OCI-LY7 (cell line): ENCODE measurements at regions not wholly inside any gene's neighbourhood (a gene's known extent, or its start where the extent isn't known, plus 50 kb on each side); places are given as distances from the start of the nearest gene placed in this dataset.

Source experiments
- BruUV-seq: library from RNA; stranded (reverse); fragments of 400-500 nt; replicated peaks from 2 replicates; lab custom pipeline; 2021; lab: Mats Ljungman, UMichigan
- CTCF ChIA-PET: fragments of 300-600 bp; sonication (Branson Sonifier 250); formaldehyde crosslinking; loops from one replicate; lab custom pipeline; 2022; ENCODE audit warnings: antibody characterized with exemption; ENCODE audit not compliant: unreplicated experiment; lab: Charles Lee
- POLR2A ChIA-PET: fragments of 300-600 bp; sonication (Branson Sonifier 250); formaldehyde crosslinking; loops from one replicate; lab custom pipeline; 2022; ENCODE audit warnings: antibody characterized with exemption; lab: Charles Lee
- DNase-seq: peaks from one replicate; pipeline ENCODE4 v3.0.0-alpha.2; 2015; ENCODE audit warnings: low spot score
- H2AFZ ChIP-seq: fragments of 200-600 bp; sonication (generic), shearing (Covaris generic); 2 replicates; pipeline ENCODE4 v1.6.1; 2014; ENCODE audit warnings: mild to moderate bottlenecking, antibody characterized with exemption, low read length, moderate library complexity
- H3K27ac ChIP-seq: fragments of 200-600 bp; sonication (generic); 2 replicates; pipeline ENCODE4 v1.5.1; 2014; ENCODE audit warnings: mixed run types, low read depth, mild to moderate bottlenecking, moderate library complexity, low read length, inconsistent platforms; ENCODE audit not compliant: poor library complexity, severe bottlenecking
- H3K36me3 ChIP-seq: fragments of 200-600 bp; sonication (generic); 2 replicates; pipeline ENCODE4 v1.6.1; 2014; ENCODE audit warnings: mild to moderate bottlenecking, antibody characterized with exemption, low read length, moderate library complexity, mixed read lengths; ENCODE audit not compliant: insufficient read depth
- H3K4me1 ChIP-seq: fragments of 200-600 bp; sonication (generic); 2 replicates; pipeline ENCODE4 v1.5.1; 2014; ENCODE audit warnings: mild to moderate bottlenecking, low read length; ENCODE audit not compliant: insufficient read depth, poor library complexity, severe bottlenecking
- H3K4me2 ChIP-seq: fragments of 200-600 bp; sonication (generic); 2 replicates; pipeline ENCODE4 v1.6.1; 2014; ENCODE audit warnings: mild to moderate bottlenecking, low read length
- H3K4me3 ChIP-seq: fragments of 200-600 bp; sonication (generic); 2 replicates; pipeline ENCODE4 v1.5.1; 2014; ENCODE audit warnings: mild to moderate bottlenecking, low read depth, low read length; ENCODE audit not compliant: poor library complexity, severe bottlenecking
- H3K79me2 ChIP-seq: fragments of 200-600 bp; sonication (generic); 2 replicates; pipeline ENCODE4 v1.6.1; 2016; ENCODE audit warnings: low read depth, mild to moderate bottlenecking, low read length, moderate library complexity, mixed read lengths; ENCODE audit not compliant: insufficient read depth
- H3K9me2 ChIP-seq: fragments of 200-600 bp; sonication (generic); 2 replicates; pipeline ENCODE4 v1.6.1; 2016; ENCODE audit warnings: mild to moderate bottlenecking, low read length, mixed read lengths; ENCODE audit not compliant: insufficient read depth
- H3K9me3 ChIP-seq: fragments of 200-600 bp; sonication (generic); 2 replicates; pipeline ENCODE4 v1.6.1; 2014; ENCODE audit warnings: mild to moderate bottlenecking, mixed run types, low read length, mixed read lengths
- H4K20me1 ChIP-seq: fragments of 200-600 bp; sonication (generic); 2 replicates; pipeline ENCODE4 v1.6.1; 2014; ENCODE audit warnings: mild to moderate bottlenecking, antibody characterized with exemption, low read length, moderate library complexity, mixed read lengths; ENCODE audit not compliant: insufficient read depth
- EZH2phosphoT487 ChIP-seq: fragments of 200-600 bp; sonication (generic); IDR thresholded peaks from 2 replicates; pipeline ENCODE4 v1.6.1; 2018; ENCODE audit warnings: low read depth, borderline replicate concordance, mild to moderate bottlenecking, mixed run types, antibody characterized with exemption, low read length, moderate library complexity, mixed read lengths
- intact Hi-C: fragments of 100-400 bp; cut with micrococcal nuclease; formaldehyde crosslinking; loops from one replicate; pipeline ENCODE4 v1.10.0; 2022; ENCODE audit not compliant: unreplicated experiment
- TF ChIP-seq, protein P1 (sequence below): fragments of 200-600 bp; sonication (generic); conservative IDR thresholded peaks from 2 replicates; pipeline ENCODE4 v1.5.1; 2014; ENCODE audit warnings: mild to moderate bottlenecking, antibody characterized with exemption, low read length, moderate library complexity, mixed read lengths

DNA sequence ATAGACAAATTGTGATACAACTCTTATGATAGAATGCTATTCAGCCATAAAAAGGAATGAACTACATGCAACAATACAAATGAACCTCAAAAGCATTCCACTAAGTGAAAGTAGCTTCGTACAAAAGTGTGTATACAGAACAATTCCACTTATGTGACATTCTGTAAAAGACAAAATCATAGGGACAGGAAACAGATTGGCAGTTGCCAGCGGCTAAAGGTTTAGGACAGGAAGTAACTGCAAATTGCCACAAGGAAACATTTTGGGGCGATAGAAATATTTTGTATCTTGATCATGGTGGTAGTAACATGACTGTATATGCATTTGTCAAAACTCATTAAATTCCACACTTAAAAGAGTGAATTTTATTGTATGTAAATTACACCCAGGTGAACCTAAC lies 113.4 kb downstream of the CAPZA3 start:
- no peaks in the 10 kb centered on the region for H3K36me3 ChIP-seq
- no peak overlapping the region for H2AFZ ChIP-seq
- no peaks in the 10 kb centered on the region for H3K9me3 ChIP-seq
- TF ChIP-seq EZH2phosphoT487 = no peak
- TF ChIP-seq, protein P1, sequence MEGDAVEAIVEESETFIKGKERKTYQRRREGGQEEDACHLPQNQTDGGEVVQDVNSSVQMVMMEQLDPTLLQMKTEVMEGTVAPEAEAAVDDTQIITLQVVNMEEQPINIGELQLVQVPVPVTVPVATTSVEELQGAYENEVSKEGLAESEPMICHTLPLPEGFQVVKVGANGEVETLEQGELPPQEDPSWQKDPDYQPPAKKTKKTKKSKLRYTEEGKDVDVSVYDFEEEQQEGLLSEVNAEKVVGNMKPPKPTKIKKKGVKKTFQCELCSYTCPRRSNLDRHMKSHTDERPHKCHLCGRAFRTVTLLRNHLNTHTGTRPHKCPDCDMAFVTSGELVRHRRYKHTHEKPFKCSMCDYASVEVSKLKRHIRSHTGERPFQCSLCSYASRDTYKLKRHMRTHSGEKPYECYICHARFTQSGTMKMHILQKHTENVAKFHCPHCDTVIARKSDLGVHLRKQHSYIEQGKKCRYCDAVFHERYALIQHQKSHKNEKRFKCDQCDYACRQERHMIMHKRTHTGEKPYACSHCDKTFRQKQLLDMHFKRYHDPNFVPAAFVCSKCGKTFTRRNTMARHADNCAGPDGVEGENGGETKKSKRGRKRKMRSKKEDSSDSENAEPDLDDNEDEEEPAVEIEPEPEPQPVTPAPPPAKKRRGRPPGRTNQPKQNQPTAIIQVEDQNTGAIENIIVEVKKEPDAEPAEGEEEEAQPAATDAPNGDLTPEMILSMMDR = no peak
- CTCF ChIA-PET = no interaction called here
- DNase-seq = no peak
- H3K4me3 ChIP-seq = no peak overlapping the region
- H3K4me1 ChIP-seq = no peaks in the 10 kb centered on the region
- H4K20me1 ChIP-seq = no peaks in the 10 kb centered on the region
- H3K79me2 ChIP-seq = no peaks in the 10 kb centered on the region
- H3K4me2 ChIP-seq = no peak overlapping the region
- intact Hi-C loops = no loop called here
- H3K27ac ChIP-seq = no peak overlapping the region
- BruUV-seq = no TSS peak
- no peaks in the 10 kb centered on the region for H3K9me2 ChIP-seq
- POLR2A ChIA-PET = no interaction called here

DNA sequence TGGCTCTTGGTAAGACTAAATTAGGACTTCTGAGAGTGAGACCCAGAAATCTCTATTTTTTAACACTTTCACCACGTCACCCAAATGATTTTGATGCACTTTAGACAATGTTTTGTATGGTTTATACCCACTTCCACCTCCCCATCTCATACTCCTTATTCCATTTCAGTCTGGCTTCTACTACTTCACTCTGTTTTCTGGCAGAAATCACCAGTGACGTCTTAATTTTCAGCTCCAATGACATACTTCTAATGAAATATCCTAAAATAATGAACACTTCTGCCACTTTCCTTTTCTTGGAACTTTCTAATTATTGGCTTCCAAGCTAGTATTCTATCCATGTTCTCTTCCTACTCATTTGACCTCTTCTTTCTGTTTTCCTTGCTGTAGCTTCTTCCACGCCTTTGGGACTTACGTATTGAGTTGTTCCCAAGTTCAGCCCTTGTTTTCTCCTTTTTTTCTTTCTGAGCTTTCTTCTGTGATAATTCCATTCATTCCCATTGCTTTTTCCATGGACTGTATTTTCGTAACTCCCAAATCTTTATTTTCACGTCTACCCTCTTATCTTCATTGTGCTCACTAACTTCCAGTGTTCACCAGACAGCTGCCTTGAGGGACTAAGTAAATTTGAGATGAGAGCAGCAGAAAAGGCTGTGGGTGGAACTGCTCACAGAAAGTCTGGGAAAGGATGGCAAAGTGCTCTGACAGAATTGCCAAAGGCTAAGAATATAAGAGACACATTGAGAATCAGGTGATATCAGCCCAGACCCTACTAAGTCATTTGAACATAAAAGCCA lies 115.8 kb downstream of the CAPZA3 start:
- Histone ChIP-seq H3K27ac (no peak overlapping the region), H3K79me2 (no peaks in the 10 kb centered on the region), H2AFZ (no peak overlapping the region), H3K9me2 (no peaks in the 10 kb centered on the region), H3K36me3 (no peaks in the 10 kb centered on the region), H3K9me3 (no peaks in the 10 kb centered on the region), H3K4me1 (no peaks in the 10 kb centered on the region), H3K4me2 (no peak overlapping the region), H3K4me3 (no peak overlapping the region), H4K20me1 (no peaks in the 10 kb centered on the region)
- CTCF ChIA-PET = no interaction called here
- intact Hi-C loops = no loop called here
- no TSS peak for BruUV-seq
- POLR2A ChIA-PET = interaction anchor here (0.6 kb wide), 1 partner anchor 121 kb away, joined by 3 read pairs; no protein-coding TSS in a partner anchor
- DNase-seq = no peak
- no peak for TF ChIP-seq EZH2phosphoT487
- TF ChIP-seq, protein P1 = no peak

DNA sequence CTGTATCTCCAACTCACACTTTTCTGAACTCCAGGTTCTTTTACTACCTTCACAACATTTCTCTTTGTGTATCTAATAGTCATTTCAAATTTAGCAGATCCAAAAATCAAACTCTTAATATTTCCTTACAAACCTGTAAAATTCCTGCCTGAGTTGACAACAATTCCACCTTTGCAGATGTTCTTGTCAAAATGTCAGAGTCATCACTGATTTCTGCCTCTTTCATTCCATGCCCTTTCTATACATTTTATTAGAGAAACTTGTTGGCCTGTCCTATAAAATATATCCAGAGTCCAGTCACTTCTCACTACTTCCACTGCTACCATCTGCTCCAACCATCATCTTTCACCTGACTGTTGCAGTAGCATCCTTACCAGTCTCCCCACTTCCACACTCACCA lies 119.7 kb downstream of the CAPZA3 start:
- H3K9me3 ChIP-seq = no peaks in the 10 kb centered on the region
- no peaks in the 10 kb centered on the region for H3K4me1 ChIP-seq
- no TSS peak for BruUV-seq
- H3K4me3 ChIP-seq = no peak overlapping the region
- H3K4me2 ChIP-seq = no peak overlapping the region
- H3K36me3 ChIP-seq = no peaks in the 10 kb centered on the region
- no peaks in the 10 kb centered on the region for H3K9me2 ChIP-seq
- H2AFZ ChIP-seq = no peak overlapping the region
- ChIA-PET POLR2A (interaction anchor here (0.6 kb wide), 1 partner anchor 961 kb away, joined by 3 read pairs; no protein-coding TSS in a partner anchor), CTCF (no interaction called here)
- TF ChIP-seq, protein P1 = no peak
- TF ChIP-seq EZH2phosphoT487 = no peak
- H3K27ac ChIP-seq = no peak overlapping the region
- intact Hi-C loops = no loop called here
- DNase-seq = no peak
- no peaks in the 10 kb centered on the region for H4K20me1 ChIP-seq
- H3K79me2 ChIP-seq = no peaks in the 10 kb centered on the region
